ENCODE measurements at regions not wholly inside any gene's neighbourhood (a gene's known extent, or its start where the extent isn't known, plus 50 kb on each side); places are given as distances from the start of the nearest gene placed in this dataset.

DNA sequence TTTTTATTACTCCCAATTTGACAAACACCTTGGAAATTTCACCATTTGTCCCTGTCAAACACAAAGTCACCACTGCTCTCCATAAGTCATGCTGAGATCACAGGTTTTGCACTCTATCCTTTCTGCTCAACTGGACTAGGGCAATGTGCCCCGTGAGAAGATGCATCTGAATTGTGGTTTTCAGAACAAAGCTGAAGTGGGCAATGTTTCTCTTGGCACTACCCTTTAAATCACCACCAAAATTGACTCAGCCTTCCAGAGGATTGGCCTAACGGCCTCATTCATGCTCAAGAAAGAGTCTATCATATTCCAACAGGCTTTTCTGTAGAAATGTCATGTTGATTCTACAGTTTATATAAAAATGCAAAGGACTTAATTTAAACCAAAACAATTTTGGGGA lies 81.0 kb upstream of the TRIO start:
- peaks cover 4% of the 10 kb centered on the region for H3K27me3 ChIP-seq (ENCODE audit: low read depth)
- intact Hi-C loops (cut with micrococcal nuclease) = no loop called here
- TF ChIP-seq, protein P1, sequence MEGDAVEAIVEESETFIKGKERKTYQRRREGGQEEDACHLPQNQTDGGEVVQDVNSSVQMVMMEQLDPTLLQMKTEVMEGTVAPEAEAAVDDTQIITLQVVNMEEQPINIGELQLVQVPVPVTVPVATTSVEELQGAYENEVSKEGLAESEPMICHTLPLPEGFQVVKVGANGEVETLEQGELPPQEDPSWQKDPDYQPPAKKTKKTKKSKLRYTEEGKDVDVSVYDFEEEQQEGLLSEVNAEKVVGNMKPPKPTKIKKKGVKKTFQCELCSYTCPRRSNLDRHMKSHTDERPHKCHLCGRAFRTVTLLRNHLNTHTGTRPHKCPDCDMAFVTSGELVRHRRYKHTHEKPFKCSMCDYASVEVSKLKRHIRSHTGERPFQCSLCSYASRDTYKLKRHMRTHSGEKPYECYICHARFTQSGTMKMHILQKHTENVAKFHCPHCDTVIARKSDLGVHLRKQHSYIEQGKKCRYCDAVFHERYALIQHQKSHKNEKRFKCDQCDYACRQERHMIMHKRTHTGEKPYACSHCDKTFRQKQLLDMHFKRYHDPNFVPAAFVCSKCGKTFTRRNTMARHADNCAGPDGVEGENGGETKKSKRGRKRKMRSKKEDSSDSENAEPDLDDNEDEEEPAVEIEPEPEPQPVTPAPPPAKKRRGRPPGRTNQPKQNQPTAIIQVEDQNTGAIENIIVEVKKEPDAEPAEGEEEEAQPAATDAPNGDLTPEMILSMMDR (IDR thresholded peaks at IDR 0.05; ENCODE audit: borderline replicate concordance) = no peak
- H3K4me1 ChIP-seq = peaks cover 8% of the 10 kb centered on the region
- no peaks in the 10 kb centered on the region for H3K9me3 ChIP-seq (replicated peaks)
- H3K4me3 ChIP-seq = no peak overlapping the region
- no peak overlapping the region for H3K27ac ChIP-seq (replicated peaks)
- DNase-seq = no peak
- H3K36me3 ChIP-seq = no peaks in the 10 kb centered on the region

DNA sequence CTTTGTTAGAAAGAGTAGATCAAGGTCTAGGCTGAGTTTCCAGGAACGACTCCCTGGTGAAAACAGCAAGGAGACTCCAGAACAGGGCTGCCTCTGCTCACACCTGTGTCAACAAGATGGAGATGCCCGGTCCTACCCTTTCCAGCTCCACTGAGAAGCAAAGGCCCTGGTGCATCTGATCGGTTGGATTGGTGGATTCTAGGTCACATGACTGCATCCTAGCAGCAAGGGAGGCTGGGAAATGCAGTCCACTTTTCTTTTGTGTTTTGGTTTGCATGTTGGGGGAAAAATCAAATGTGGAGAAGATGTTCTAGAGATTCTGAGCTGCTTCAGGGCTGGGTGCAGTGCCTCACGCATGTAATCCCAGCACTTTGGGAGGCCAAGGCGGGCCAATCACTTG lies 82.0 kb upstream of the TRIO start:
- no peak for DNase-seq
- H3K36me3 ChIP-seq = no peaks in the 10 kb centered on the region
- TF ChIP-seq, protein P1 (IDR thresholded peaks at IDR 0.05; ENCODE audit: borderline replicate concordance) = no peak
- no peak overlapping the region for H3K27ac ChIP-seq (replicated peaks)
- H3K27me3 ChIP-seq (ENCODE audit: low read depth) = no peaks in the 10 kb centered on the region
- H3K9me3 ChIP-seq (replicated peaks) = no peaks in the 10 kb centered on the region
- no peak overlapping the region for H3K4me3 ChIP-seq
- intact Hi-C loops (cut with micrococcal nuclease) = no loop called here
- peaks cover 8% of the 10 kb centered on the region for H3K4me1 ChIP-seq

DNA sequence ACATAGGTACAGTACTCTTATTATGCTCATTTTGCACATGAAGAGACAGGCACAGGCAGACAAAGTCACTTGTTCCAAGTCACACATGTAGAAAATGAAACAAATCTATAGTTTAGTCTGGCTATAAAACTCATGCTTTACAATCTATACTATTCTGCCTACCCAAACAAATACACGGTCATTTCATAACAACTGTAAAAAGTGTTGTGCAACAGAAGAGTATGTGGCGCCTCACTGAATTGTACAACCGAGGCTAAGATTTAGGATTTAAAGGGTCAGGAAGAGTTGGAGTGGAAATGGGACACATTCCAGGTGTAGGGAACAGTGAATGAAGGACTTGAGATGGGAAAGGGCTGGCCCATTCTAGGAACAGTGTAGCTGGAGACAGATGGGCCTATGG lies 82.9 kb upstream of the TRIO start:
- Histone ChIP-seq H3K9me3 (replicated peaks) (no peaks in the 10 kb centered on the region), H3K4me1 (peaks cover 8% of the 10 kb centered on the region), H3K27me3 (ENCODE audit: low read depth) (no peaks in the 10 kb centered on the region), H3K36me3 (no peaks in the 10 kb centered on the region), H3K4me3 (no peak overlapping the region), H3K27ac (replicated peaks) (no peak overlapping the region)
- intact Hi-C loops (cut with micrococcal nuclease) = no loop called here
- TF ChIP-seq, protein P1 (IDR thresholded peaks at IDR 0.05; ENCODE audit: borderline replicate concordance) = no peak
- no peak for DNase-seq

DNA sequence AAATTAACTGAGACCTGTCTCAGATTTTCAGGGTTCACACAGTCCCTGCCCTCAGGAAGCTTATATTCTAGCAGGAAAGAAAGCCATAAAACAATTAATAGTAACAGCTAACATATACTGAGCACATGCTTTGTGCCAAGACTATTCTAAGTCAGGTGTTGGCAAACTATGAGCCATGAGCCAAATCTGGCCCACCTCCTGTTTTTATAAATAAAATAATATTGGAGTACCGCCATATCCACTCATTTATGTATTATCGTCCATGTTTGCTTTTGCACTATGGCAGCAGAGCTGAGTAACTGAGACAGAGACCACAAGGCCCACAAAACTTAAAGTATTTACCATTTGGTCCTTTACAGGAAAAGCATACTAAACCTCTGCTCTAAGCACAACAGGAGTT lies 83.3 kb upstream of the TRIO start:
- Histone ChIP-seq H3K36me3 (no peaks in the 10 kb centered on the region), H3K27ac (replicated peaks) (no peak overlapping the region), H3K27me3 (ENCODE audit: low read depth) (no peaks in the 10 kb centered on the region), H3K4me3 (no peak overlapping the region), H3K9me3 (replicated peaks) (no peaks in the 10 kb centered on the region), H3K4me1 (peaks cover 8% of the 10 kb centered on the region)
- TF ChIP-seq, protein P1 (IDR thresholded peaks at IDR 0.05; ENCODE audit: borderline replicate concordance) = no peak
- intact Hi-C loops (cut with micrococcal nuclease) = no loop called here
- DNase-seq = no peak

DNA sequence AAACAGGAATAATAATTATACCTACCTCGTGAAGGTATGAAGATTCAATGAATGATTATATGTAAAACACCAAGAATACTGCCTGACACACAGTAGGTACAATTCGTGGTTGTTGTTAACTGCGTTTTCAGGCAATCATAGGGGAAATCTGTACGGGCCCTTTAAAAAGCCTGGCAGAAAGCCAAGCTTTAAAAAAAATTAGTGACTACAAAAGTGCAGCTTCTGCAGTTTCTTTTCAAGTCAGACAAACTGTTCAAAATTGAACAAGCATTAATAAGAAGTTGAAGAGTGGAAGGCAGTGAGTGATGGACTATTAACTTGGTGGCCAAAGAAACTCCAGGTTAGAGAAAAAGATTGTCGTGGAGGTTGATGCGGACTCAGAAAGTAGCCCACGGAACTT lies 85.9 kb upstream of the TRIO start:
- no peaks in the 10 kb centered on the region for H3K9me3 ChIP-seq (replicated peaks)
- no peak for DNase-seq
- no peak overlapping the region for H3K4me3 ChIP-seq
- TF ChIP-seq, protein P1 (IDR thresholded peaks at IDR 0.05; ENCODE audit: borderline replicate concordance) = no peak
- H3K36me3 ChIP-seq = no peaks in the 10 kb centered on the region
- no peak overlapping the region for H3K27ac ChIP-seq (replicated peaks)
- intact Hi-C loops (cut with micrococcal nuclease) = no loop called here
- no peaks in the 10 kb centered on the region for H3K27me3 ChIP-seq (ENCODE audit: low read depth)
- H3K4me1 ChIP-seq = peaks cover 8% of the 10 kb centered on the region

DNA sequence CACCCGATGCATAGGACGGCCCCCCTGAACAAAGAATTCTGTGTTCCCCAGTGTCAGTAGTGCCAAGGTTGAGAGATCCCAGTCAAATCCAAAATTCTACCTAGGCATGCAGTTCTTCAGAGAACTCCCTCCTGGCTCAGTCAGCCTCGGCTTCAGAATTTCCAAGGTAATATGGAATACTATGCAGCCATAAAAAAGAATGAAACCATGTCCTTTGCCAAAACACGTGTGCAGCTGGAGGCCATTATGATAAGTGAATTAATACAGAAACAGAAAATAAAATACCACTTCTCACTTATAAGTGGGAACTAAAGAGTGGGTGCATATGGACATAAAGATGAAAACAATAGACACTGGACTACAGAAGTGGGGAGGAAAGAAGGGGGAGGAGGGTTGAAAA lies 87.1 kb upstream of the TRIO start:
- H3K27ac ChIP-seq (replicated peaks) = no peak overlapping the region
- no peaks in the 10 kb centered on the region for H3K36me3 ChIP-seq
- no peak for DNase-seq
- H3K27me3 ChIP-seq (ENCODE audit: low read depth) = no peaks in the 10 kb centered on the region
- no peak overlapping the region for H3K4me3 ChIP-seq
- H3K9me3 ChIP-seq (replicated peaks) = no peaks in the 10 kb centered on the region
- intact Hi-C loops (cut with micrococcal nuclease) = no loop called here
- TF ChIP-seq, protein P1 (IDR thresholded peaks at IDR 0.05; ENCODE audit: borderline replicate concordance) = no peak
- peaks cover 8% of the 10 kb centered on the region for H3K4me1 ChIP-seq
